HG03575 (cell line): ENCODE measurements at regions not wholly inside any gene's neighbourhood (a gene's known extent, or its start where the extent isn't known, plus 50 kb on each side); places are given as distances from the start of the nearest gene placed in this dataset.

ENCODE experiments used
- ATAC-seq: cut with Tn5 transposase; IDR thresholded peaks from one replicate; pipeline ENCODE4 v1.9.1; 2021; ENCODE audit not compliant: unreplicated experiment, insufficient number of reproducible peaks, low FRiP score; ENCODE audit errors: extremely low read depth

DNA sequence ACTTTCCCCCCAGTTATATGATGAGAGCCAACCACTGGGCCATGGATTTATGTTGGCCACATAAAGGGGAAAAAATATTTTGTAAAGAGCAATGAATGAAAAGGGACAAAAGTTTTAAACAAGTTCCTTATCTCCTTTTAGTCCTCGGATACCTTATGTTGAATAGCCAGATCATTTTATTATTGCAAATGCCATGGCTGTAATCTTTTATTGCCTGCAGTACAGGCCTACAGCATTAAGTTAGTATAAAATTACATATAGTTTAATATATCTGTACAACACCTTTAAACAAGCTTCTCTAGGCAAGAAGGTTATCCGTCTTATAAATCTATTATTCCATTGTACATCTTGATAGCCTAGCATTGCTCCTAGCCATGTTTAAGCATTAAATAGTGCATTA lies 93.9 kb upstream of the SLC35B3 start:
- no peak for ATAC-seq

DNA sequence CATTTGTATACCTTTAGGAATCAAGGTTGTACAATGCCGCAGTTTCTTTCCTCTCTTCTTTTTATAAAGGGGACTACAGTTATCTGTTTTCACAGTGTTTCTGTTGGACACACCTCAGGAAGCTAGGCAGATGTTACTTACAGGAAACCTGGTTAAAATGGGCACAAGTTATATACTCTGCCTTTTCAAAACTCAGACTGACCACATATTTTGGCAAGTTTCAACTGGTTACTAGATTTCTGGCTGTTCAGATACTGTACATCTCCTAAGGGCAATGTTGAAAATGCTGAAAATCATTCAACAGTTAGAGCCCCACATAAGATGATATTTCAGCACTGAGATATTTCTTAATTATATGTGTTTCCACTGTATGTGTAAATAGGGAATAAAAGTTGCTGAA lies 92.5 kb upstream of the SLC35B3 start:
- ATAC-seq = no peak

DNA sequence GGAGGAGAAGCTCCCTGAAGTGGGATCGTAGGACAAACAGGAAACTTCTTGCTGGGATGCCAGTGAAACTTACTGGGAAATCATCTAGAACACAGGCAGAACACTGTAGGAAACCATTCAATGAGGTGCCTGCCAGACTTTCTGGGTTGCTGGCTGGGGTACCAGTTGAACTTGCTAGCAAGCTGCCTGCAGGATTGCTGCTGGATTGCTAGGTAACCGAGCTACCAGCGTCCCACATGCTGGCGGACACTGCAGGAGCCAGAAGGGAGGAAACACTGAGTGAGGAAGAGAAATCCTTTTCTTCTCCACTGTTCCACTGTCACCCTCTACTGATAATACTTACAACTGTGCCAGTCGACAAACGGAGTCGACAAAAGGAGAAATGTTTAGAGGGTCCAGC lies 91.3 kb upstream of the SLC35B3 start:
- ATAC-seq = no peak

DNA sequence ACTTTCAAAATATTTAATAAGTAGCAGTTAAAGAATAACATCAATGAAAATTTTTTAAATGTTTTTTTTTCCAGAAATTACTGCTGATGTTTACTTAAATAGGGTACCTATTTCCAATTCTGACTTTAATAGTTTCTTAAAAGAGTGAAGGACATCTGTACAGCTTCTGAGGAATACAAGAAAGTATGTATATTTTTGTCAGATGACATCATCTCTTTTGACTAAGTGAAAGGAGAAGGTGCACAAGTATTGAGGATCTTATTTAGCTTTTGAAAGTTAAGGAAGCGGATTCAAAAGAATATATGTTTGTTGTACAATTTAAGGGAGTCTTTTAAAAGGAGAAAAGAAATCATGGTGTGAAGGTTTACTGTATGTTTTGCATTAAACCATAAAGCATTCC lies 90.0 kb upstream of the SLC35B3 start:
- no peak for ATAC-seq

DNA sequence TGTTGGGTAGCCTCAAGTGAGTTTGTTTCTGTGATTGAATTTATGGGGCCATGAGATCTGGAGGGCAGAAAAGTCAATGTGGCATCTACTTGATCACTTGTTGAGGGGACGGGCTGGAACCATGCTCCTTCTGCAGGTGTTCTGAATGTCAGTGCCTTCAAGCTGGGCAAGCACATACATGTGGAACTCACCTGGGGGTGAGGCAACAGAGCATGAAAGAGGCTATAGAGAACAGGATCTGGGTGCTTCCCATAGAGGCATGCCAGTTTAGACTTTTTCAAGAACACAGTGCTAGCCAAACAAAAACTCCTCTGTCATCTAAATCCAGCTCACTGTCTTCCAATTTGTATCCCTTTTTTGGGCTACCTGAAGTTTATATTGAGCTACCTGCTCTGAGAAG lies 77.8 kb upstream of the SLC35B3 start:
- no peak for ATAC-seq

DNA sequence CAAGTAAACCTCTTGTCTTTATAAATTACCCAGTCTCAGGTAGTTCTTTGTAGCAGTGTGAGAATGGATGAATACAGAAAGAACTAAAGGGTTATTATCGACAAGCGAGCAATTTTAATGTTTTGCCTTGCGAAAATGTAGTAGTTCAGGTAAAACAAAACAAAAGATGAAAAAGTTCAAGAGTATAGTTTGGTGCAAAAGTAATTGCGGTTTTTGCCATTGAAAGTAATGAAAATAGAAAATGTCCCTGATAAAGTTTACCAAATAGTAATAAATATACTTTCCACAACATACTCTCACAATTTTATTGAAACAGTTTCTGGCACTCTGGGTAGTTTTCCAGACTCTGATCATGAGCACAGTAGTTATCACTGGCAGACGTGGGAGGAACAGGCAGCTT lies 71.9 kb upstream of the SLC35B3 start:
- ATAC-seq = no peak

DNA sequence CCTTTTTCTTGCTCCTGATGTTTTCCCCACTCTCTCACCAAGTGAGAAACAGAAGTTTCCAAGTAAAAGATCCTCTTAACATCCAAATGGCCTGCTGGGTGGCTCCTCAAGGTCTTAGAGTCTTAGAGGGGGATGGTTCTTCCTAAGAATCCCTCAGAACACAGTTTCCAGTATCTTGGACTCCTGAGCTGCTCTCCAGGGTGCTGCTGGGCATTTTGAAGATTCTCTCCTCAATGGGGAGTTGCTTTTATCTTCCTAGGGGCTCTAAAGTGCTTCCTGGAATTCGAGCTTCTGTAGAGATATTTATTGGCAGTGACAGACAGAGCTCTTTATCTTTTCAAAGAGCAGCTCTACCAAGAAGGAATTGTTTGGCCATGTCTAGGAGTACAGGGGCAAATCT lies 70.8 kb upstream of the SLC35B3 start:
- ATAC-seq = no peak

DNA sequence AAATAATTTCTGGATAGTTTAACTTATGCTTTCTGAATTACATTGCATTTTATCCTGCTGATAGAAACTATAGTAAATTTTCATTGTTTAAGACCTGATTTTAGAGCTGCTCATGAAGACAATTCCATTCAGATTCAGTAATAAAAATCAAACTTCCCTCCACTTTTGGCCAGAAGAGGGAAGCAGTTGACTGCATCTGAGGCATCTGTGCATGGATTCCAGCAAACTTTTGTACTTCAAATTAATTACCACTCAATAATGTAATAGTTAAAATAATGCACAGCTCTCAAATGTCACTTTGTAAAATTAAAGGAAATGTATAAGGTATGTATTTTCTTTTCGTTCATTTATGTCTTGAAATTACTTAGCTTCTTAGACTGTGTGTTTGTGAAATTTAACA lies 64.2 kb upstream of the SLC35B3 start:
- ATAC-seq = no peak

DNA sequence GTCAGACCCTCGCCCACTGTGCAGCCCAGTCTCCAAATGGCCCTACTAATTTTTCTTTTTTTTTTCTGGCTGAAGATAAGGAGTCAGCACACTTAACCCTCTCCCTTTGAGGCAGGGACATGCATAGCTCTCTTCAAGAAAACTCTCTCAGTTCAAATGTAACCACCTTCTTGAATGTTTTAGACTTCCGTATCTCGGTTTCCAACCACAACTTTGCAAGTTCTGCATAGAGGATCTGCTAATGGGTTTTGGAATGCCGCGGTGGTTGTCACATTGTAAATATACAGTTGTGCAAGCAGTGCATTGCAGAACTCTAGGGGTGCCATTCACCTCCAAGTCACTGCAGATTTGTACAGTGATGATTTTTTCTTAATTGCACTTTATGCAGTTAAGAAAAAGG lies 59.4 kb upstream of the SLC35B3 start:
- ATAC-seq = no peak

DNA sequence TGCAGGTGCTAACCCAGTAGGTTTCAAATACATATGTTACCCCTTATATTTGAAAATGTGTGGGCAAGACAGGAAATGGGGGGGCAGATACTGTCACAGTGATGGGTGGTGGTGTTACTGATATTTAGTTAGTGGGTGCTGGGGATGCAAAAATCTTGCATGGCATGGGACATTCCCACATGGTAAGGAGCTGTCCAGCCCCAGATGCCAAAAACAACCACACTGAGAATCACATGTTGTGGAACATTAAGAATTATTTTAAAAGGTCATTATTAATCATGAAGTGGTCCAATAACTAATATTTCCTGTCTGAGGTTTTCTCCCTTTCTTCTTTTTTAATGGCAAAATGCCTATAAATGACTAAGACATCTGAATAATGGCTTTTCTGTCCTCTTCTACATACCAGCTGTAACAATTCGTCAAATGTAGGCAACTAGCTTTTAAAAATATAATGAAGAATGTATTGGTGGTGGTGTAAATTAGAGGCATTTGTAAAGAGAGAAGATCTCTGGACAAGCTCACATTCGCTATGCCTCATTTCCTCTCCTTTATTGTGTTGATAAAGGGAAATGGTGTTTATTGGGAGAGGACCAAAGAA lies 57.3 kb upstream of the SLC35B3 start:
- ATAC-seq = no peak
